GM21619 (cell line): ENCODE measurements at regions not wholly inside any gene's neighbourhood (a gene's known extent, or its start where the extent isn't known, plus 50 kb on each side); places are given as distances from the start of the nearest gene placed in this dataset.

ENCODE experiments used
- ATAC-seq: cut with Tn5 transposase; IDR thresholded peaks from one replicate; pipeline ENCODE4 v1.9.1; 2021; ENCODE audit not compliant: unreplicated experiment

DNA sequence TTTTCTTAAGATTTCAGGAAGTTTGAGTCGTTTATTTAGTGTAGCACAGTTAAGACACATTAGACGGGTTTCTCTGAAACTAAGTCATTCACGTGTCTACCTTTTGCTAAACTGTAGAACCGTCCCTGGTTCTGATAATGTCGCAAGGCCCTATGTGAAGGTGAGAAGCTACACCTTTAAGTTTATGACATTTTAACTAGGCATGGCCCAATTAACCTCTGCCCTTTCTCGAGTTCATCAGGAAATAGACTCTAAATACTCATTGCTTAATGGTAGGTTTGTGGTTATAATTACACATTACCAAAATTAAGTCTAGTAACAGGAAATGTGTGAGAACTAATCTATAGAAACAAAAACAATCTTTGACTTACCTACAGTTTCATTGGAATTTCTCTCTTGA is 126.6 kb upstream of the FZD8 start:
- no peak for ATAC-seq

DNA sequence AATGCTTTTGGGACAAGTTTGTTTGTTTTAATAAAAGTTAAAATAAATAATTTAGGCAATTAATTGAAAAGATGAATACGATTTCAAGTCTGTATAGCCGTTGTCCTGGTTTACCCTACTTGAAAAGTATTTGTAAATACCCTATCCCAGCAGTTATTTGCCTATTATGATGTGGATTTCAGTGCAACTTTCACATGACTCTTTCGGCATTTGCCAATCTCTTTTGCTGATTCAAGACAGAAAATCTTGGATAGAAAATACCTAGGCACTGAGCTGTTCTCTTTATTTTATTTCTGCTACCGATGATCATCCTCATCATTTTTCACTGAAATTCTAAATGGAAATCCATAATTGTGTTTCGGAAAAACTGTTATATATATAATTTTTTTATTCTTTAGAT is 125.9 kb upstream of the FZD8 start:
- no peak for ATAC-seq

DNA sequence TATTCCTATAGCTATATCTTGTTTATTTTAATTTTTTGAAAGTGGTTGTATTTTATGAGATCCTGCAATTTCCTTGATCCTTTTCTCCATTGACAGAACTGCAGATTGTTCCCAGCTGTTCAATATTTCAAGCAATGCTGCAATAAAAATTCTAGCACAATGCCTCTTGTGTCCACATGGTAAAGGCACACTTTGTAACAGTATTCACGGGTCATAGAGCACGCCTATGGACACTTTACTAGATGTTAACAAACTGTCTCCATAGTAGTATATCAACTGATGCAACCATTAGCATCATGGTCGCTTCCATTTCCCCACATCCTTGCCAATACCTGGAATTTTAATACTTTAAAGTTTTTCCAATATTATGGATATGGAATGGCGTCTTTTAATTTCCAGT is 123.9 kb upstream of the FZD8 start:
- no peak for ATAC-seq

DNA sequence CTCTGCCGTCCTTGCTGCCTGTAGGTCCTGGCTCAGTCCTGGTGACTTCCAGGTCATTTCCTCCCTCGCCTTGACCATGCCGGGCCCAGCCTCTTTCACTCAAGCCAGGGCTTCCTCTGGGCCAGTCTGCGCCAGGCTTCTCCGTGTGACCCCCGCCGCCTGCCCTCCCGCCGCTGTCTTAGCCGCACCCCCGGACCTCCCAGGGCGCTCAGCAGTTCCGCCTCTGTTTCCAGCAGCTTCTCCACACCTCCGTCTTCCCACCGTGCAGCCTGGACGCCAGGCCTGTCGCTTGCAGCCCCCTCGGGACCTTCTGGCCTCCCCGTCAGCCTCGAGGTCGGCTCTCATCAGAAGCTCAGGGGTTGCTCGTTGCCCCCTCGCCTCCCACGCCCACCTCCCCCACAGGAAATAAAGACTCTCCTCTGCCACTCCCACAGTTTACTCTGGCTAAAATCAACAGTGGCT is 123.0 kb upstream of the FZD8 start:
- ATAC-seq = no peak

DNA sequence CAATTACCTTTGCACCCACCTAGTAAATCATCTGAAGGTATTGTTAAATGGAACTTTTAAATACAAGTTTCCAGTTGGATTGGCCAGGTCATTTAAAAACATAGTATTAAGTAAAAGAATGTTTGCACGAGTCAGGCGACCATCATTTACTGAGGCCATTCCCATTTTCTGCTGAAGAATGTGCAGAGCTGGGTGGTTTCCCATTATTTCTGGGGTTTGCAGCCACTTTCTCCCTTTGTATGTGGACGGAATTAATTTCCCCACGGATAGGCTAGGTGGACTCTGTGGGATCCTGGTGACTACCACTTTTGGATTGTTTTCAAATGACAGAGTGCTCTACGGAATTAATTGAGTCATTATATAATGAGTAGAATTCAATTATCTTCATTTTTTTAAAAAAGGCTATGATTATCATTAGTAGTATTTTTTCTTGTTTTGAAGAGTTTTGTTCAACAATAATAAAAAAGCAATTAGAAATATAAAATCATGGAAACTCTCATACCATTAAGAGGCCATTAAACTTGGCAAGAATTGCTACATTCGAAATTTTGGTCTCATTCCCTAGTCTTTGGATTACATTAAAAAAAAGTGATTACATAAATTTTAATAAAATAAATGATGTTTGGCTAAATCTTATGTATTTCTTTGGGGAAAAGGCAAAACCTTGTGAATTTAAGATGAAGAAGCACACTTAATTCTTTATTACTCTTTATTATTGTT is 120.4 kb upstream of the FZD8 start:
- no peak for ATAC-seq

DNA sequence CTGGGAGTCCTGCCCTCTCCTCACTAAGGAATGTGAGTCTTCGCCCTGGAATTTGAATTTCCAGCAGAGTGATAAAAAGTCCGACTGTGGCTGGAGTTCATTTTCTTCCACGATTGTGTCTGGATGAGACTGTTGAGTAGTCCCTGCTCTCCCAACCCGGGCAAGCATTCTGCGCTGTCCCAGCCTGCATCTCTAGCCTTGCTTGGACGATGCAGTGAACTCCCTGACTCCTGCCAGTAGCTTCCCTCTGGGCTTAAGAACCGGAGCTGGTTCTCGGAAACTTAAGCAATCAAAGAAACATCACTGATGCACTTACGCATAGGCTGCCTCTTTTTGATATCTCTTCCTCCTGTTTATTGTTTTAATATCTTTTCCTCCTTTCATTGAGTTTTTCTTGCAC is 116.0 kb upstream of the FZD8 start:
- no peak for ATAC-seq

DNA sequence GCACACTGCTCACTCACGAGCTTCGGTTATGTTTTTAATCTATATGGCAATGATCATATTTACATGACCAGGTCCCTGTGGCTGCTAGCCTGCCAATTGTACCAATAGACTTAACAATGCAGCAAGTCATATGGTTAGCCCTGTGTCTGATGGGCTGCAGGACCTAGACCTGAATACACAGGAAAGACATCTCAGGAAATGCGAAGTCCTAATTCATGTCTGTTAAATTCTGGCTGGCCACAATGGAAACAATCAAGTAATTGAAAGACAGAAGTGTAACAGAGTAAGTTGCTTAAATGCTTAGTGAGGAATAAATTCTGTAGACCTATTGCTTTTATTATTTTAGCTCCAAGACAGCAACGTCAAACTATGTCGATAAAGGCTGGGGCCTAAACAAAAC is 112.4 kb upstream of the FZD8 start:
- no peak for ATAC-seq

DNA sequence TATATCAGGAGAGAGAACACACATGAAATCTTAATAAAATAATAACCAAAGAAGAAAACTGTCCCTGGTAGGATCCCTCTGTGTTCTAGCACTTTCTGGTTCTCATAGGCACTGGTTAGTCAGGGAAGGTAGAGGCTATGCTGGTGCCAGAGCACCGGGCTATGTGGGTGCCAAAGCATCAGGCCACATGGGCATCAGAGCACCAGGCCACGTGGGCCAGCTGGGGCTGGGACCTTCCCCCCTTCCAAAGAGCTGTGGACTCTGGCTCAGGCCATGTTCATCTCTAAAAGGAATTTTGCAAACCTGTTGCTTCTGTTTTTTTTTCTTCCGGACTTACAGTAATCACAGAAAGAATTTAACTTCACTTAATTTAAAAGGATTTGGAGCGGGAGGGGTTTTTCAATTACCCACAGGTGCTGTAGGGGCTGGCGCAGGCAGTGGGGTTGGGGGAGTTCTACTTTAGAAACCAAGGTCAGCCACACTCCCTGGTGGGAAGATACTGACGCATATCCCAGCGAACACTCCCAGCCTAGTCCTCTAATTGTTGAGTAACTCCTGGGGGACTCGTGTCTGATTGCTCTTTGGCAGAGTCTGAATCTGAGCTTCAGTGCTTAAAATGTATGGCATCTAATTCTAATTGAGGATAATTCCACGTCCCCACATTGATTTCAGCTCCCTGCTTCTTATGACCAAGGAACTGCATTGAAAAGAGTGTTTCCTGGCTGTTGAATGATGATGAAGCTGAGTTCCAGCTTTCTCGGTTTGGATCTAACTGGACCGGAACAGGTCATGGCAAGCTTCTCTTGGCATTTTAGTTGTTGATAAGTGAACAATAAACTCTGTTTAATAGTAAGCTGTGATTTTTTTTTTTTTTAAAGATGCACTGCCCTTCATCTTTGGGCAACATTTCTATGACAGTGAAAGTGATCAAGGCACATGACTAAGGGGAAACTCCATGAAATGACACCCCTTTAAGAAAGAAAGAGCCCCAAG is 110.7 kb upstream of the FZD8 start:
- ATAC-seq = no peak

DNA sequence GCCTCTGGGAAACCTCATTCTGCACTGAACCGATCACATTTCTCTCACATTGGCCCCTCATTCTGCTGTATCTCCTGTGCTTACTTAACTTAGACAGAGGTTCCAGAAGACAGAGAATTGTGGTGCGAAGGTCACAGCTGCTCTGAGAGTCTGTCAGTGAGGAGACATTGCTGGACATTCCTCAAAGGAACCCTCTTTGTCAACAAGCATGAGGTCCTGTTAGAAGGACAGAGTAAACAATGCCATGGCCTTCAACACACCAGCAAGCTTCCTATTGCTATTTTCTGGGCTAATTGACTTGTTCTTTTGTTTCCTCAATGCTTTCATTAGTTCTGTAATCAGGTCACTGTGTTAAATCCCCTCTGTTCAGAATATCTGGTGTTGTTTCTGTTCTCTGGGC is 109.3 kb upstream of the FZD8 start:
- ATAC-seq = no peak

DNA sequence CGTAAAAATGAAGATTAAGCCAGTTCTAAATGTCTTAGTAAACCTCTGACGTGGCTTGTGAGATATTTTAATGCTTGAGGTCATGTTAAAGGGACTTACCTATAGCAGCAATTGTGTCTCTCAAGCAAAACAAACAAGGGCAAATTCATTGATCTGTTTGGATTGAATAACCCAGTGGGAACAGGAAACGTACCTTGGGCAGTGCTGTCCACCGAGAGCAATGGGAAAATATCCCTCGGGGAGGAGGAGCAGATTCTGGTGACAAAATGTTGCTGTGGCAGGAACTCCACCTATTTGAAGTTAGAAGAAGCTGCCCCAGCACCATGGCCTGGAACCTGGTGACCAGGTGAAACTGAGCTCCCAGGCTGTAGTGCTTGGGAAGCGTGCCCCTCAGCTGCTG is 107.1 kb upstream of the FZD8 start:
- ATAC-seq = no peak

DNA sequence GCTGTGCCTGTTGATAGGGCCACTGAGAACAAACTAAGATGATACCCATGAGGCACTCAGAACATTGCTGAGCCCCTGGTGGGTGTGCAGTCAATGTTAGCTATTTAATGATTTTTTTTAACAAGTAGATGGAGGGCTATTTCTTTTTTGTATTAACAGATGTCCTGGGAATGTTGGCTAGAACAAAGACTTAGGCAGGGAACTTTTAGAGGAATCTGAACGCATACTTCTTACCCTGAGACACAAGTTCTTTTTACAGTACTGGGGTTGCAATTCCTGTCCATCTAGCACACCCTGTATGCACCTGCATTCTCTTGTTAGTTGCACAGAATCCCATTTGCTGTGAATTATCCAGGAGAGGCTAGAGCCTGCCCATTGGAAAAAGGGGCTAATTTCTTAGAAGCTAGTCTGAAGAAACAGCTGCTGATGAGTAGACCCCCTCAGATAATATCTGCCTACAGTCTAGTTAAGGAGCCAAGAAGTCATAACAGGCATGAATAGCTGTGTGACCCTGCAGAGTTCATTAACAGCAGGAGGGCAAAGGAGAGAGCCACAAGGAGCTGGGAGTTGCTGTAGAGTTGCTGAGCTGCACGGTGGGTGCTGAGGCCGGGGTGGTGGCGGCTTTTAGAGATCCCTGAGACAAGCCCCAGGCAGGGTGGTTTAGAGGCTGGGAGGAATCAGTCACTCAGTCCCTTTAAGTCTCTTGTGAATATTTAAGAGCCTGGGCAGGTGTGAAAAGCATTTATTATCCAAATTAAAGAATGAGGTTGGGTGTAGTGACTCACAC is 103.7 kb upstream of the FZD8 start:
- ATAC-seq = no peak

DNA sequence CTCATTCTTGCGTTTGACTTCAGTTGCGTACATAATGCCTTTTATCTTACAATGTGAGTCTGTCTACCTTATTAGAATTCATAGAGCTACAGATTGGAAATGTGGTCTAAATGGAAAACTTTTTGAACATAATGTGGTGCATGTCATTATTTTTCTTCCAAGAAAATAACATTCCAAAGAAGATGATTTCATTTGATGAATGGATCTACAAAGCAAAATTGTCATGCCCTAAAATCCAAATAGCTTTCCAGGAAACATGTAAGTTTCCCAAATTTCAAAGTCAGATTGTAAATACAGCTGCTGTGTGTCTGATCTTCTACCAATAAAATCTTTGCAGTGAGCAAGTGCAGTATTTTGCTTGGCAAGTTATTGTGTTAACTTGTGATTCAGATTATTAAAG is 101.8 kb upstream of the FZD8 start:
- ATAC-seq = no peak

DNA sequence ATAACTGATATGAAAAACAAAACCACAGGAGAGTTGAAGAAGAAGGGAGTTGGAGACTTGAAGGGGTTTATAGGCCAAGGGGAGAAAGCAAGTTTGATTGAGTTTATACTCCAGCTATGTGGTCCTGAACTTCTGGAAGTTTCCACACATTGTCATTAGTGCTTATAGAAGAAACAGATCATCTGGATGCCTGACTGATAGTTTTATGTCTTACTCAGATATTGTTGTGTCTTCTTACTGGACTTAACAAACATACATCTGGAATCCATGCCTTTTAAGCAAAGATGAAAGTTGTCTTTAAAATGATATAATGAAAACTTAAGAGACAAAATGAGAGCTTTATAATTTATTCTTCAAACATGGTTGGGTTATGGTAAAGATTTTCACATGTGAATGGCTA is 101.3 kb upstream of the FZD8 start:
- ATAC-seq = no peak

DNA sequence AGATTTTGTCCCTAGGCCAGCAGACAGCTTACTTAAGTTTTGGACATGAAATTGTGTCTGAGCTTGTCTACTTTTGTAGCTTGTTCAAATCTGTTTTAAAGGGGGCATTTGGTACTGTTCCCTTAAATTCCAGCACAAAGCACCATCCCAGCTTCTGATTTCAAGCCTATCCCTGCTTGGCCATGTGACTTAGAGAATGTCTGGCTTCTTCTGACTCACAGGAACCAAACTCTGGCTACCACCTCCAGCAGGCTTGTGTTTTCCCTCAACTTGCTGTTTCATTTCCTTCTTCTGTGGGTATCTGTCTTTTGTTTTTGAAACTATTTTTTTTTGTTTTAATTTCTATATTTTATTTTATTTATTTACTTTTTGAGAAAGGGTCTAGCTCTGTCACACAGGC is 97.9 kb upstream of the FZD8 start:
- ATAC-seq = no peak

DNA sequence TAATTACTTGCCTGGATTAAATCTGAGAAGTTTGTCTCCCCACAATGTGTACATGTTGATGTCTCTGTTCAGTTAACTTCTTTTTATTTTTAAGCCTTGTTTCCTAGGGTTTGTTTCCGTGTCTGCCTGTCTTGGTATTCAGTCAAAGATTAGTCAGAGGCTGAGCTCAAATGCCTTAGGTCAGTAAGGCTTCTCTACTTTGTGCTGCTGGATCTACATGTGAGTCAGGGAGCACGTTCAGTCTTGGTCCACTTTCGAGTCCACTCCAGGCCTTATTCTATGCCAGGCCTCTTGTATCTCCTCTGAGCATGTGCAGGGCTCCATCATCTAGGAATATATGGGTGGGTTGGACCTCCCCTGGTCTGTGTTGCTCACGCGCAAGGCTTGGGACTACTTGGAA is 93.3 kb upstream of the FZD8 start:
- no peak for ATAC-seq

DNA sequence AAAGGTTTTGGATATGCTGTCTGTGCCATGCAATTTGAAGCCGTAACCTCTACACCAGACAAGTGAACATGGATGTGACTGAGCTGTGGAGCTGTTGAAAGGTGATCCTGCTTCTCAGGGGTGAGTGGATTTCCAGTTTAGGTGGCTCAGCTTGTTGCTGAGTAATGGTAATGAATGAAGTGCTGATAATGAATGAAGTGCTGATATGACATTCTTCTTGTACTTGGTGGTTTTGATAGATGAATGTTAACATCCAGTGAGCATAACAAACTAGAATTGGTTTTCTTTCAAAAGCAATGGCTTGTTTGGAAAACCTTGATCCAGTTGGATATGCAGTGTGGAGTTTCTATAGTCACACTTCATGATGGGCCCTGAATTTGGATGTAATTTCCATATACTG is 89.7 kb upstream of the FZD8 start:
- ATAC-seq = no peak

DNA sequence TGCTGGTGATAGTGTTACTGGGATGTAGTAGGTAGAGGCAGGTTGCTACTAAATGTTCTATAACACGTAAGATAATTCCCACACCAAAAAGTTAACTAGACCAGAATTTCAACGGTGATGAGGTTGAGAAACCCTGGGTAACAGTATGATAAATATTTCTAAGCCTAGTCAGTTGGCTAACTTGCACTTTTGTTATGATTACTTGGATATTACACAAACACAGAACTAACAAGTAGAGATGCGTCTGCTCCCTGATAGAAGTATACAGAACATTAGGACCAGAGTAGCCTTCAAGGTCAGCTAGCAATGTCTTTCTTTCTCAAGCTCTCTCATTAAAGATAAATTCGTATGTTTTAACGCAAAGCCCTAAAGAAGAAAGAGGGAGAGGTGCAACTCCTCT is 86.2 kb upstream of the FZD8 start:
- ATAC-seq = no peak

DNA sequence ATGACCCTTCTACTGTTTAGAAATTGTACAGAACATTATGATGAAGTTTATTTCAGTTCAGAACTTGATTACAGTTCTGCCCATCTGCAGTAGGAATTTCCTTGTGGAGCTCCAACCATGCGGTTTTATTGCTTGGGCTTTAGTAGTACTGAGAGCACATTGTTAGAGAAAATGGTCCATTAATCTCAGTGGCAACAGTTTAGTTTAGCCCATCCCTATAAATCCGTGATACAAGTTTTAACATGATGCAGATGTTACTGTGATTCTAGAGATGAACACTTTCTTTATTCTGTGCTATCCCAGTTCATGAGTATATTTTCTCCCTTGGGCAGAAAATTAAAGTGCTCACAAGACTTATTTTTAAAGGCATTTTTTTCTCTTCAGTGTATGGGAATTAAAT is 84.8 kb upstream of the FZD8 start:
- no peak for ATAC-seq

DNA sequence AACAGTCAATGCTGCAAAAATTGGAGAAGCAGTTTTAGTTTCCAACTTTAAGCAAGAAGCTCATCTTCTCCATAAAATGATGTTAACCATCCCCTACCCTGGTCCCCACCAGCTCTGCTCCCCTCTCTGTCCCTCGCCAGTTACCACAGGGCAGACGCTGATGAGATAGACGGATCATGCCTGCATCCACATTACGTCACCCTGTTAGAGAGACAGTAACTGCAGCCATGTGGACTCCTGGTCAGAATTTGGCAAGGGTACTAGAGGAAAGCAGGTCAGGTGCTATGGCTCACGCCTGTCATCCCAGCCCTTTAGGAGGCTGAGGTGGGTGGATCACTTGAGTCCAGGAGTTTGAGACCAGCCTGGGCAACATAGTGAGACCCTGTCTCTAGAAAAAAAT is 81.9 kb upstream of the FZD8 start:
- no peak for ATAC-seq

DNA sequence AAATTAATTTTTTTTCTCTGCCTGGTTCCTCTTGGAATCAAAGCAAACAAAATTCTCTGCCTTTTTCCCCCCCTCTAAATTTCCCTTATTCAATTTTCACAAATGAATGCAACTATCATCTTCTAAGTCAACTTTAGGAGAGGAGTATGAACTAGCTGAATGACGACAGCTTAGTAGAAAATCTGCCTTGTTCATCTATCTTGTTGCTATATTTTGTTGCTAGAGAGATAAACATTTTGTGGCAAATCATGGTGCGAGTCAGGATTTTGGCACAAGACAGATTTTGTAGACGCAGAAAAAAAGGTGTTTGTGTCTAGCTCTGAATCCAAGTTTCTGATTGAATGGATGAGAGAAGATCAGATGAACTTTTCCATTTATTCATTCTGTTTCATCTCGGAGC is 81.0 kb upstream of the FZD8 start:
- no peak for ATAC-seq

DNA sequence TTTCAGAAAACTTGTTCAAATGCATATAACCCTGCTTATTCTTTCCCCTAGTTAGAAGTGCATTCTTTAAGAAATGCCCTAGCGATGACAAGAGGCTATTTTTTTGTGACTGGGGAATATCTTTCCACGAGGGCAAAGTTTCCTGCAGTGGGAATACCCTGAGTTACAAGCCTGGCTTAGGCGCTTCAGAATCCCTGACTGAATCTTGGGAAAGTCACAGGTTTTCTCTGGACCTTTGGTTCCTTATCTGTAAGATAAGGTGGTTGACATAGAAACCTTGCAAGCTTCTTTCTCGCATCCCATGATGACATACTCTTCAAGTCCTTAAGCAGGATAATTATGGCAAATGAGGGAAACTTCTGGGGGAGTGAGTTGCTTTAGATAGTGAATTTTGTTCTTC is 80.5 kb upstream of the FZD8 start:
- ATAC-seq = no peak

DNA sequence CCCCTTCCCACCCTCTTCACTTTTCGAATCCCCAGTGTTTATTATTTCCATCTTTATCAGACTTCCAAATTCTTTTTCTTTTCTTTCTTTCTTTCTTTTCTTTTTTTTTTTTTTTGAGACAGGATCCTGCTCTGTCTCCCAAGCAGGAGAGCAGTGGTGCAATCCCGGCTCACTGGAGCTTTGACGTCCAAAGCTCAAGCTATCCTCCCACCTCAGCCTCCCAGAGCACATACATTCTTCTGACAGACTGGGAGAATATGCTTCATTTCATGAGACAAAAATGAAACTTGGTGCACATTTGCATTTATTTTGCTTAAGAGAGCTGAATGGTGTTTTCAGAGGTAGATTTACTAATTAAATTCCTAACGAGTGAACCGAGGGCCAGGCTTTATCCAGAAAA is 80.1 kb upstream of the FZD8 start:
- ATAC-seq = no peak
